Fibroblast of lung (primary cell): ENCODE measurements at regions not wholly inside any gene's neighbourhood (a gene's known extent, or its start where the extent isn't known, plus 50 kb on each side); places are given as distances from the start of the nearest gene placed in this dataset.

Source experiments
- DNase-seq, 2 donors: peaks; one replicate each; pipeline versions ENCODE4 v3.0.0 to v3.0.0-alpha.2; 2010; ENCODE audit warnings: low read depth in 2 of 2
- H2AFZ ChIP-seq: 2 replicates; pipeline ENCODE4 v1.5.1; 2012; ENCODE audit warnings: low read length, control low read depth, inconsistent platforms
- H3K27ac ChIP-seq: 2 replicates; pipeline ENCODE4 v1.5.1; 2011; ENCODE audit warnings: low read length, control low read depth; ENCODE audit not compliant: insufficient read depth
- H3K27me3 ChIP-seq: 2 replicates; pipeline ENCODE4 v1.5.1; 2011; ENCODE audit warnings: mild to moderate bottlenecking, low read length; ENCODE audit not compliant: control insufficient read depth, insufficient read depth
- H3K36me3 ChIP-seq: 2 replicates; pipeline ENCODE4 v1.5.1; 2011; ENCODE audit warnings: low read length; ENCODE audit not compliant: control insufficient read depth, insufficient read depth
- H3K4me1 ChIP-seq: 2 replicates; pipeline ENCODE4 v1.5.1; 2011; ENCODE audit warnings: low read length; ENCODE audit not compliant: control insufficient read depth, insufficient read depth; ENCODE audit errors: extremely low read depth
- H3K4me2 ChIP-seq: 2 replicates; pipeline ENCODE4 v1.5.1; 2011; ENCODE audit warnings: low read length, control low read depth; ENCODE audit not compliant: insufficient read depth; ENCODE audit errors: extremely low read depth
- H3K4me3 ChIP-seq, 4 experiments: fragments of 200-600 bp in 1 of 4; sonication (generic) in 1 of 4; replicated peaks in 1 of 4; 2 replicates each; pipeline ENCODE4 v1.5.1; 2011 to 2016; ENCODE audit warnings: low read length in 4 of 4, low read depth in 3 of 4, mild to moderate bottlenecking in 3 of 4, control low read depth in 2 of 4, inconsistent platforms in 1 of 4, mixed read lengths in 1 of 4; ENCODE audit not compliant: insufficient read depth in 1 of 4; ENCODE audit errors: control extremely low read depth in 1 of 4
- H3K79me2 ChIP-seq: 2 replicates; pipeline ENCODE4 v1.5.1; 2012; ENCODE audit warnings: mild to moderate bottlenecking, low read length, inconsistent platforms; ENCODE audit not compliant: control insufficient read depth, insufficient read depth
- H3K9ac ChIP-seq: 2 replicates; pipeline ENCODE4 v1.5.1; 2011; ENCODE audit warnings: mild to moderate bottlenecking, low read length, control low read depth; ENCODE audit not compliant: insufficient read depth
- H3K9me3 ChIP-seq: 2 replicates; pipeline ENCODE4 v1.5.1; 2012; ENCODE audit warnings: low read depth, low read length; ENCODE audit not compliant: control insufficient read depth, insufficient read depth
- H4K20me1 ChIP-seq: 2 replicates; pipeline ENCODE4 v1.5.1; 2011; ENCODE audit warnings: low read length; ENCODE audit not compliant: control insufficient read depth, insufficient read depth; ENCODE audit errors: extremely low read depth
- CTCF ChIP-seq, 2 donors: IDR thresholded peaks in 1 of 2; conservative IDR thresholded peaks in 1 of 2; 1 replicate in 1 of 2; 2 replicates in 1 of 2; pipeline ENCODE4 v1.5.1; 2011 to 2012; ENCODE audit warnings: low read length in 2 of 2, control low read depth in 1 of 2, inconsistent platforms in 1 of 2, low read depth in 1 of 2, mild to moderate bottlenecking in 1 of 2
- EZH2 ChIP-seq: IDR thresholded peaks from 2 replicates; pipeline ENCODE4 v1.5.1; 2012; ENCODE audit warnings: low read length, control low read depth, mild to moderate bottlenecking; ENCODE audit errors: missing control alignments

GRCh38 chr1:106600626-106601025, 455.8 kb upstream of the PRMT6 start:
- Histone ChIP-seq H3K79me2 (no peaks in the 10 kb centered on the region), H3K4me1 (no peaks in the 10 kb centered on the region), H3K27ac (no peak overlapping the region), H3K9ac (no peak overlapping the region), H3K27me3 (no peaks in the 10 kb centered on the region), H4K20me1 (no peaks in the 10 kb centered on the region), H3K4me3 (no peak overlapping the region), H2AFZ (no peak overlapping the region), H3K4me2 (no peak overlapping the region), H3K36me3 (no peaks in the 10 kb centered on the region), H3K9me3 (no peaks in the 10 kb centered on the region)
- peak in 1 of 2 donors; percentile 32 for DNase-seq
- TF ChIP-seq CTCF (conservative IDR thresholded peaks at IDR 0.05 in 1 of 2, IDR thresholded peaks at IDR 0.05 in 1 of 2; ENCODE audit: low read depth in 1 of 2, low read length in 2 of 2), result no peak
- TF ChIP-seq EZH2, result no peak

GRCh38 chr1:106603616-106604015, 452.9 kb upstream of the PRMT6 start:
- Histone ChIP-seq H3K79me2 (no peaks in the 10 kb centered on the region), H3K36me3 (no peaks in the 10 kb centered on the region)
- no peak for DNase-seq

GRCh38 chr1:106608841-106609240, 447.6 kb upstream of the PRMT6 start:
- TF ChIP-seq EZH2, result no peak
- TF ChIP-seq CTCF (conservative IDR thresholded peaks at IDR 0.05 in 1 of 2, IDR thresholded peaks at IDR 0.05 in 1 of 2; ENCODE audit: low read depth in 1 of 2, low read length in 2 of 2), result no peak
- DNase-seq, result peak in 1 of 2 donors; percentile 60
- H3K27me3 ChIP-seq, result no peaks in the 10 kb centered on the region

More at GRCh38 chr1:106603616-106604015, 452.9 kb upstream of the PRMT6 start:
- no peak overlapping the region for H3K4me3 ChIP-seq
- no peaks in the 10 kb centered on the region for H3K4me1 ChIP-seq
- H3K9me3 ChIP-seq, result no peaks in the 10 kb centered on the region
- no peaks in the 10 kb centered on the region for H4K20me1 ChIP-seq
- H3K27ac ChIP-seq, result no peak overlapping the region
- no peak overlapping the region for H2AFZ ChIP-seq
- no peak overlapping the region for H3K4me2 ChIP-seq
- H3K9ac ChIP-seq, result no peak overlapping the region
- no peak for TF ChIP-seq CTCF (conservative IDR thresholded peaks at IDR 0.05 in 1 of 2, IDR thresholded peaks at IDR 0.05 in 1 of 2; ENCODE audit: low read depth in 1 of 2, low read length in 2 of 2)
- TF ChIP-seq EZH2, result no peak
- no peaks in the 10 kb centered on the region for H3K27me3 ChIP-seq

More at GRCh38 chr1:106608841-106609240, 447.6 kb upstream of the PRMT6 start:
- H3K79me2 ChIP-seq, result no peaks in the 10 kb centered on the region
- H3K9me3 ChIP-seq, result no peaks in the 10 kb centered on the region
- H4K20me1 ChIP-seq, result no peaks in the 10 kb centered on the region
- no peak overlapping the region for H3K9ac ChIP-seq
- H3K4me1 ChIP-seq, result no peaks in the 10 kb centered on the region
- no peaks in the 10 kb centered on the region for H3K36me3 ChIP-seq
- no peak overlapping the region for H3K4me3 ChIP-seq
- H3K4me2 ChIP-seq, result no peak overlapping the region
- no peak overlapping the region for H3K27ac ChIP-seq
- H2AFZ ChIP-seq, result no peak overlapping the region
